ENCODE measurements at regions not wholly inside any gene's neighbourhood (a gene's known extent, or its start where the extent isn't known, plus 50 kb on each side); places are given as distances from the start of the nearest gene placed in this dataset.

- intact Hi-C loops (cut with DNase I), result no loop called here
- H3K4me1 ChIP-seq, result no peaks in the 10 kb centered on the region
- no peaks in the 10 kb centered on the region for H3K9me3 ChIP-seq
- H3K27me3 ChIP-seq, result no peaks in the 10 kb centered on the region
- H3K4me3 ChIP-seq, result no peak overlapping the region
- H3K36me3 ChIP-seq, result no peaks in the 10 kb centered on the region
- TF ChIP-seq CTCF (IDR thresholded peaks at IDR 0.05), result no peak
- DNase-seq (no peak), ATAC-seq (no peak)
- H3K27ac ChIP-seq, result no peak overlapping the region
These were observed 225.1 kb upstream of the ITGA4 start for GRCh38 chr2:181231886-181232621.

GRCh38 chr2:181234487-181234891 lies 222.7 kb upstream of the ITGA4 start:
- Histone ChIP-seq H3K9me3 (no peaks in the 10 kb centered on the region), H3K36me3 (no peaks in the 10 kb centered on the region), H3K27me3 (no peaks in the 10 kb centered on the region), H3K27ac (no peak overlapping the region), H3K4me3 (no peak overlapping the region), H3K4me1 (no peaks in the 10 kb centered on the region)
- DNase-seq (no peak), ATAC-seq (no peak)
- intact Hi-C loops (cut with DNase I), result no loop called here
- no peak for TF ChIP-seq CTCF (IDR thresholded peaks at IDR 0.05)

GRCh38 chr2:181235011-181235410 lies 222.2 kb upstream of the ITGA4 start:
- intact Hi-C loops (cut with DNase I), result no loop called here

GRCh38 chr2:181235683-181236459 lies 221.3 kb upstream of the ITGA4 start:
- no peaks in the 10 kb centered on the region for H3K9me3 ChIP-seq
- H3K36me3 ChIP-seq, result no peaks in the 10 kb centered on the region
- peaks cover 0 to 3% of the 10 kb centered on the region in 2 donors for H3K4me1 ChIP-seq
- H3K27ac ChIP-seq, result no peak overlapping the region
- DNase-seq, result no peak
- TF ChIP-seq CTCF (IDR thresholded peaks at IDR 0.05), result no peak
- no peak overlapping the region for H3K4me3 ChIP-seq
- intact Hi-C loops (cut with DNase I), result no loop called here
- ATAC-seq, result no peak
- no peaks in the 10 kb centered on the region for H3K27me3 ChIP-seq

More at GRCh38 chr2:181235011-181235410, 222.2 kb upstream of the ITGA4 start:
- no peak overlapping the region for H3K4me3 ChIP-seq
- no peak for DNase-seq
- no peaks in the 10 kb centered on the region for H3K9me3 ChIP-seq
- no peak for ATAC-seq
- H3K27me3 ChIP-seq, result no peaks in the 10 kb centered on the region
- no peak for TF ChIP-seq CTCF (IDR thresholded peaks at IDR 0.05)
- H3K27ac ChIP-seq, result no peak overlapping the region
- peaks cover 0 to 3% of the 10 kb centered on the region in 2 donors for H3K4me1 ChIP-seq
- no peaks in the 10 kb centered on the region for H3K36me3 ChIP-seq

GRCh38 chr2:181239201-181239799 lies 217.9 kb upstream of the ITGA4 start:
- Histone ChIP-seq H3K36me3 (no peaks in the 10 kb centered on the region), H3K9me3 (no peaks in the 10 kb centered on the region), H3K27me3 (no peaks in the 10 kb centered on the region), H3K27ac (no peak overlapping the region), H3K4me3 (no peak overlapping the region), H3K4me1 (peaks cover 0 to 3% of the 10 kb centered on the region in 2 donors)
- no peak for TF ChIP-seq CTCF (IDR thresholded peaks at IDR 0.05)
- peak in 1 of 4 donors; percentile 16 for DNase-seq
- ATAC-seq, result peak; percentile 80
- intact Hi-C loops (cut with DNase I), result no loop called here
